ENCODE measurements at regions not wholly inside any gene's neighbourhood (a gene's known extent, or its start where the extent isn't known, plus 50 kb on each side); places are given as distances from the start of the nearest gene placed in this dataset.

- TF ChIP-seq CTCF (IDR thresholded peaks at IDR 0.05 in 2 of 3, conservative IDR thresholded peaks at IDR 0.05 in 1 of 3; ENCODE audit: borderline replicate concordance in 1 of 3, insufficient read depth in 1 of 3, low read depth in 2 of 3, low read length in 2 of 3) (no peak), POLR2A (IDR thresholded peaks at IDR 0.05; ENCODE audit: borderline replicate concordance, extremely low read depth, insufficient read depth, insufficient read length) (no peak), RAD21 (IDR thresholded peaks at IDR 0.05; ENCODE audit: low read depth) (no peak), ZBTB33 (IDR thresholded peaks at IDR 0.05; ENCODE audit: extremely low read depth, insufficient replicate concordance, low read length) (no peak), FOSL1 (IDR thresholded peaks at IDR 0.05; ENCODE audit: low read depth) (peak; percentile 56), CBX3 (IDR thresholded peaks at IDR 0.05; ENCODE audit: low read depth) (no peak), SP1 (IDR thresholded peaks at IDR 0.05; ENCODE audit: low read depth) (no peak), EZH2phosphoT487 (IDR thresholded peaks at IDR 0.05; ENCODE audit: borderline replicate concordance) (no peak), TCF7L2 (IDR thresholded peaks at IDR 0.05; ENCODE audit: borderline replicate concordance, extremely low read depth, insufficient read depth, insufficient read length) (no peak), REST (IDR thresholded peaks at IDR 0.05; ENCODE audit: low read depth) (no peak), EZH2 (IDR thresholded peaks at IDR 0.05) (no peak)
Measured at GRCh38 chr1:173405834-173406233, 71.3 kb upstream of the PRDX6 start.
